ENCODE measurements at regions not wholly inside any gene's neighbourhood (a gene's known extent, or its start where the extent isn't known, plus 50 kb on each side); places are given as distances from the start of the nearest gene placed in this dataset.

- no peaks in the 10 kb centered on the region for H3K36me3 ChIP-seq (ENCODE audit: control insufficient read depth in 2 of 2, insufficient read depth in 2 of 2, low read length in 1 of 2)
- H3K27me3 ChIP-seq (ENCODE audit: control insufficient read depth in 2 of 2, insufficient read depth in 1 of 2, low read length in 1 of 2): no peaks in the 10 kb centered on the region
- peaks cover 26 to 45% of the 10 kb centered on the region in 2 donors for H3K4me1 ChIP-seq (ENCODE audit: control insufficient read depth in 2 of 2, insufficient read depth in 2 of 2, low read length in 2 of 2)
- H3K4me3 ChIP-seq (ENCODE audit: low read length in 2 of 2): no peak overlapping the region
- peak overlapping the region in 1 of 2 donors; percentile 38 for H3K27ac ChIP-seq (ENCODE audit: low read depth in 1 of 2, low read length in 1 of 2)
- WGBS: 74% methylated on average over 13 of the region's 13 CpGs
- peaks cover 0 to 15% of the 10 kb centered on the region in 2 donors for H3K9me3 ChIP-seq (ENCODE audit: control insufficient read depth in 2 of 2, insufficient read depth in 1 of 2, low read length in 1 of 2)
- peak in 4 of 9 donors; percentile 47 to 79 (median 60) for DNase-seq (ENCODE audit: low read depth in 6 of 9, low spot score in 9 of 9)
Observed at GRCh38 chr2:239588451-239589269, 187.8 kb upstream of the HDAC4 start.

GRCh38 chr2:239587841-239588240, 187.0 kb upstream of the HDAC4 start:
- Histone ChIP-seq H3K4me1 (ENCODE audit: control insufficient read depth in 2 of 2, insufficient read depth in 2 of 2, low read length in 2 of 2) (peaks cover 26 to 45% of the 10 kb centered on the region in 2 donors), H3K4me3 (ENCODE audit: low read length in 2 of 2) (no peak overlapping the region), H3K27me3 (ENCODE audit: control insufficient read depth in 2 of 2, insufficient read depth in 1 of 2, low read length in 1 of 2) (no peaks in the 10 kb centered on the region), H3K27ac (ENCODE audit: low read depth in 1 of 2, low read length in 1 of 2) (peak overlapping the region in 1 of 2 donors; percentile 26), H3K9me3 (ENCODE audit: control insufficient read depth in 2 of 2, insufficient read depth in 1 of 2, low read length in 1 of 2) (peaks cover 0 to 15% of the 10 kb centered on the region in 2 donors), H3K36me3 (ENCODE audit: control insufficient read depth in 2 of 2, insufficient read depth in 2 of 2, low read length in 1 of 2) (no peaks in the 10 kb centered on the region)
- WGBS: 41% methylated on average over 14 of the region's 14 CpGs
- DNase-seq (ENCODE audit: low read depth in 6 of 9, low spot score in 9 of 9): no peak

GRCh38 chr2:239587311-239587731, 186.5 kb upstream of the HDAC4 start:
- H3K27ac ChIP-seq (ENCODE audit: low read depth in 1 of 2, low read length in 1 of 2): no peak overlapping the region
- no peak overlapping the region for H3K4me3 ChIP-seq (ENCODE audit: low read length in 2 of 2)
- DNase-seq (ENCODE audit: low read depth in 6 of 9, low spot score in 9 of 9): no peak
- 70% methylated on average over 16 of the region's 16 CpGs for WGBS
- H3K4me1 ChIP-seq (ENCODE audit: control insufficient read depth in 2 of 2, insufficient read depth in 2 of 2, low read length in 2 of 2): peaks cover 26 to 45% of the 10 kb centered on the region in 2 donors
- peaks cover 0 to 10% of the 10 kb centered on the region in 2 donors for H3K9me3 ChIP-seq (ENCODE audit: control insufficient read depth in 2 of 2, insufficient read depth in 1 of 2, low read length in 1 of 2)
- no peaks in the 10 kb centered on the region for H3K36me3 ChIP-seq (ENCODE audit: control insufficient read depth in 2 of 2, insufficient read depth in 2 of 2, low read length in 1 of 2)
- H3K27me3 ChIP-seq (ENCODE audit: control insufficient read depth in 2 of 2, insufficient read depth in 1 of 2, low read length in 1 of 2): no peaks in the 10 kb centered on the region

GRCh38 chr2:239586651-239587310, 186.0 kb upstream of the HDAC4 start:
- WGBS: 65% methylated on average over 22 of the region's 22 CpGs
- H3K9me3 ChIP-seq (ENCODE audit: control insufficient read depth in 2 of 2, insufficient read depth in 1 of 2, low read length in 1 of 2): peaks cover 0 to 4% of the 10 kb centered on the region in 2 donors
- no peak overlapping the region for H3K4me3 ChIP-seq (ENCODE audit: low read length in 2 of 2)
- no peaks in the 10 kb centered on the region for H3K36me3 ChIP-seq (ENCODE audit: control insufficient read depth in 2 of 2, insufficient read depth in 2 of 2, low read length in 1 of 2)
- no peak for DNase-seq (ENCODE audit: low read depth in 6 of 9, low spot score in 9 of 9)
- no peak overlapping the region for H3K27ac ChIP-seq (ENCODE audit: low read depth in 1 of 2, low read length in 1 of 2)
- peaks cover 26 to 45% of the 10 kb centered on the region in 2 donors for H3K4me1 ChIP-seq (ENCODE audit: control insufficient read depth in 2 of 2, insufficient read depth in 2 of 2, low read length in 2 of 2)
- no peaks in the 10 kb centered on the region for H3K27me3 ChIP-seq (ENCODE audit: control insufficient read depth in 2 of 2, insufficient read depth in 1 of 2, low read length in 1 of 2)

DNA sequence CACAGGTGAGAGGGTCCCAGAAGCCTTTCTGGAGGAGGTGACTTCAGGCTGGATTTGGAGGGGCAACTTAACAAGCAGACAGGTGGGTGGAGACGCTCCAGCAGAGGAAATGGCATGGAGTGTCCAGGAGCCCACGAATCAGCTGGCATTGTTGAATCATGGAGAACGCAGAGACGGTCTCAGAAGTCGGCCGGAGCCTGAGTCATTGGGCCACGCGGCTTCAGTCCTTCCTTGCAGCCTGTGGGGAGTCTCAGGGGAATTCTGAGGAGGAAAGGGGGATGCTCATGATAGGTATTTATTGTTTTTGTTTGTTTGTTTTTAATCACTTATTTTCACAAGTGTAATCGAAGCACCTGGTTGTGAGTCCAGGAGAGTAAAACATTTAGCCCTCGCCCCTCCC, 184.6 kb upstream of the HDAC4 start:
- no peak for DNase-seq (ENCODE audit: low read depth in 6 of 9, low spot score in 9 of 9)
- WGBS: 95% methylated on average over 10 of the region's 10 CpGs
- Histone ChIP-seq H3K27me3 (ENCODE audit: control insufficient read depth in 2 of 2, insufficient read depth in 1 of 2, low read length in 1 of 2) (no peaks in the 10 kb centered on the region), H3K36me3 (ENCODE audit: control insufficient read depth in 2 of 2, insufficient read depth in 2 of 2, low read length in 1 of 2) (no peaks in the 10 kb centered on the region), H3K4me3 (ENCODE audit: low read length in 2 of 2) (no peak overlapping the region), H3K4me1 (ENCODE audit: control insufficient read depth in 2 of 2, insufficient read depth in 2 of 2, low read length in 2 of 2) (peaks cover 26 to 49% of the 10 kb centered on the region in 2 donors), H3K9me3 (ENCODE audit: control insufficient read depth in 2 of 2, insufficient read depth in 1 of 2, low read length in 1 of 2) (no peaks in the 10 kb centered on the region), H3K27ac (ENCODE audit: low read depth in 1 of 2, low read length in 1 of 2) (no peak overlapping the region)

GRCh38 chr2:239584986-239585385, 184.2 kb upstream of the HDAC4 start:
- Histone ChIP-seq H3K4me3 (ENCODE audit: low read length in 2 of 2) (no peak overlapping the region), H3K27me3 (ENCODE audit: control insufficient read depth in 2 of 2, insufficient read depth in 1 of 2, low read length in 1 of 2) (no peaks in the 10 kb centered on the region), H3K9me3 (ENCODE audit: control insufficient read depth in 2 of 2, insufficient read depth in 1 of 2, low read length in 1 of 2) (no peaks in the 10 kb centered on the region), H3K36me3 (ENCODE audit: control insufficient read depth in 2 of 2, insufficient read depth in 2 of 2, low read length in 1 of 2) (no peaks in the 10 kb centered on the region), H3K27ac (ENCODE audit: low read depth in 1 of 2, low read length in 1 of 2) (no peak overlapping the region), H3K4me1 (ENCODE audit: control insufficient read depth in 2 of 2, insufficient read depth in 2 of 2, low read length in 2 of 2) (peaks cover 26 to 52% of the 10 kb centered on the region in 2 donors)
- DNase-seq (ENCODE audit: low read depth in 6 of 9, low spot score in 9 of 9): no peak
- 93% methylated on average over 3 of the region's 3 CpGs for WGBS

DNA sequence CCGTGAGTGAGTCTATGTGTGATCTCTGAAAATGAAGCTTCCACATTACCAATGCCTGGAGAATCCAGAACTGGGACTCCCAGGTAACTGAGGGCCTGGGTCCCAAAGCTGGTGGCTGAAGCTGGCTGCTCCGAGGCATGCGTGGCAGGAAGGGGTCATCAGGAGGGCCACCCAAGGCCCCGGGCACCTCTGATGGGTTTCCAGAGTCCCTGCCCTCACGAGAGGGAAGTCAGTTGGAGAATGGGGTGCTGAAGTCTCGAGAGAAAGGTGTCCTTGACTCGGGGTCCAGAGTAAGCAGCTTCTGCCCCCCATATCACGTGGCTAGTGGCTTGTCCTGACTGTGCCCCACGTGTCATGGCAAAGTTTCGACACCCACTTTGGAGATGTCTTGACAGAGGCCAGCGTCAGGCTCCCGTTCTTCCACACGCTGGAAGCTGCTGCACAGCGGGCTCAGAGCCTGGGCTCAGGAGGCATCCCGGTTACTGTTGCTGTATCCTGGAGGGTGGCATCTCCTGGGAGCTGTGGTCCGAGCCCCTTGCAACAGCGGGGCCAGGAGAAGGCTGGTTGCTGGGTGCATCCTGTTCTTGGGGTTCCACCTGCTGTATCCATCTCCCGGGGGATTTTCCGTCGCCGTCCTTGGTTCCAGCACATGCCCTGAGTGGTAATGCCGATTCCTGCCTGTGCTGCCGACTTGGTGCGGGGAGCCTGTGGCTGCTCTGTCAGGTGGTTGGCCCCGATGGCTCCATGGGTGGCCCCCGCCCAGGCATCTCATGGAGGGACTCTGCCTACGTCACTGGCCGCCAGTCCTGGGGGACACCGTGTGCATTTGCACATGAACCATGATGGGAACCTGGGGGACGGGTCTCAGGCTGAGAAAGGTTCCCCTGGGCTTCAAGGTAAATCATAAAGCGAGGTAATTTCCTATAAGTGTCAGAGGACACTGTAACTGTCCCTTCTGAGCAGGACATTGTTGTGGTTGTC, 183.3 kb upstream of the HDAC4 start:
- Histone ChIP-seq H3K4me1 (ENCODE audit: control insufficient read depth in 2 of 2, insufficient read depth in 2 of 2, low read length in 2 of 2) (peaks cover 26 to 50% of the 10 kb centered on the region in 2 donors), H3K36me3 (ENCODE audit: control insufficient read depth in 2 of 2, insufficient read depth in 2 of 2, low read length in 1 of 2) (no peaks in the 10 kb centered on the region), H3K27ac (ENCODE audit: low read depth in 1 of 2, low read length in 1 of 2) (no peak overlapping the region), H3K27me3 (ENCODE audit: control insufficient read depth in 2 of 2, insufficient read depth in 1 of 2, low read length in 1 of 2) (no peaks in the 10 kb centered on the region), H3K9me3 (ENCODE audit: control insufficient read depth in 2 of 2, insufficient read depth in 1 of 2, low read length in 1 of 2) (peaks cover 0 to 3% of the 10 kb centered on the region in 2 donors), H3K4me3 (ENCODE audit: low read length in 2 of 2) (no peak overlapping the region)
- 97% methylated on average over 31 of the region's 31 CpGs for WGBS
- no peak for DNase-seq (ENCODE audit: low read depth in 6 of 9, low spot score in 9 of 9)

DNA sequence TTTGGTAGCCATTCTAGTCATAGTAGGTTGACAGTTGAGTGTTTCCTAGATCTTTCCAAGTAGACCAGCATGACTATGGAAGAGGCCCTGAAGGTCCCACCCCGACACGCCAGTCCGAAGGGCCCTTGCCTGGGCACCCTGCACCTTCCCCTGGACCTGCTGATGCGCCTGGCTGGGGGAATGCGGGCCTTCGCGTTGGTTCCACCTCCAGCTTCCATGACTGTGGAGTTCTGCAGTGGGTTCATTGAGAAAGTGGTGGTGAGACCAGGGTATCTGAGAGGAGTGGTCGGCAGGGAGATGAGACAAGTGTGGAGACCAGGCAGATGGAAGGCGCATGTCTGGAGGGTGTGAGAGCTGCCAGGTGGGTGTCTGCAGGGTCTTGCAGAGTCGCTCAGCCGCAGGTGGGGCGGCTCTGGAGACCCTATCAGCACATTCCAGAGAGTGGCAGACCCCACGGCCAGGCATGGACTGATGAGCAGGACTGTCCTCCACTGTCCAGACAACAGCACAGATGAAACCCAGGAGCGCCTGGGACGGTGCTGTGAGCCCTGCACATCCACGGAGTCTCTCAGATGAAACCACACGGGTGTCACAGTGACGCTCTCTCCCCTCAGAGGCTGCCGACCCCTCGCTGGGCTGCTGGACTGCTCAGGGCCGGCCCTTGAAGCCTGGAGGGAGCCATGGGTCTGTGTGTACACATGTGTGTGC, 182.5 kb upstream of the HDAC4 start:
- DNase-seq (ENCODE audit: low read depth in 6 of 9, low spot score in 9 of 9): no peak
- H3K27me3 ChIP-seq (ENCODE audit: control insufficient read depth in 2 of 2, insufficient read depth in 1 of 2, low read length in 1 of 2): no peaks in the 10 kb centered on the region
- H3K9me3 ChIP-seq (ENCODE audit: control insufficient read depth in 2 of 2, insufficient read depth in 1 of 2, low read length in 1 of 2): peaks cover 0 to 5% of the 10 kb centered on the region in 2 donors
- no peak overlapping the region for H3K4me3 ChIP-seq (ENCODE audit: low read length in 2 of 2)
- H3K36me3 ChIP-seq (ENCODE audit: control insufficient read depth in 2 of 2, insufficient read depth in 2 of 2, low read length in 1 of 2): no peaks in the 10 kb centered on the region
- 98% methylated on average over 21 of the region's 21 CpGs for WGBS
- no peak overlapping the region for H3K27ac ChIP-seq (ENCODE audit: low read depth in 1 of 2, low read length in 1 of 2)
- H3K4me1 ChIP-seq (ENCODE audit: control insufficient read depth in 2 of 2, insufficient read depth in 2 of 2, low read length in 2 of 2): peaks cover 18 to 42% of the 10 kb centered on the region in 2 donors
